NCI-H2227 treated with DMSO at 0.1 percent for 48 hours (cell line): ENCODE measurements at regions not wholly inside any gene's neighbourhood (a gene's known extent, or its start where the extent isn't known, plus 50 kb on each side); places are given as distances from the start of the nearest gene placed in this dataset.
"Not testable (repeated sequence)": the region's sequence is repeated elsewhere in the genome, so short reads cannot be mapped to it uniquely, and the experiment has no call there.

Source experiments
- DNase-seq: peaks from one replicate; lab custom pipeline; 2025; lab: John Stamatoyannopoulos, UW

GRCh38 chr12:14213542-14213941, 151.9 kb upstream of the ATF7IP start:
- DNase-seq, result no peak

- no peak for DNase-seq
Observed at GRCh38 chr12:14214495-14214894, 151.0 kb upstream of the ATF7IP start.

GRCh38 chr12:14215949-14216348, 149.5 kb upstream of the ATF7IP start:
- DNase-seq, result not testable (repeated sequence)

DNA sequence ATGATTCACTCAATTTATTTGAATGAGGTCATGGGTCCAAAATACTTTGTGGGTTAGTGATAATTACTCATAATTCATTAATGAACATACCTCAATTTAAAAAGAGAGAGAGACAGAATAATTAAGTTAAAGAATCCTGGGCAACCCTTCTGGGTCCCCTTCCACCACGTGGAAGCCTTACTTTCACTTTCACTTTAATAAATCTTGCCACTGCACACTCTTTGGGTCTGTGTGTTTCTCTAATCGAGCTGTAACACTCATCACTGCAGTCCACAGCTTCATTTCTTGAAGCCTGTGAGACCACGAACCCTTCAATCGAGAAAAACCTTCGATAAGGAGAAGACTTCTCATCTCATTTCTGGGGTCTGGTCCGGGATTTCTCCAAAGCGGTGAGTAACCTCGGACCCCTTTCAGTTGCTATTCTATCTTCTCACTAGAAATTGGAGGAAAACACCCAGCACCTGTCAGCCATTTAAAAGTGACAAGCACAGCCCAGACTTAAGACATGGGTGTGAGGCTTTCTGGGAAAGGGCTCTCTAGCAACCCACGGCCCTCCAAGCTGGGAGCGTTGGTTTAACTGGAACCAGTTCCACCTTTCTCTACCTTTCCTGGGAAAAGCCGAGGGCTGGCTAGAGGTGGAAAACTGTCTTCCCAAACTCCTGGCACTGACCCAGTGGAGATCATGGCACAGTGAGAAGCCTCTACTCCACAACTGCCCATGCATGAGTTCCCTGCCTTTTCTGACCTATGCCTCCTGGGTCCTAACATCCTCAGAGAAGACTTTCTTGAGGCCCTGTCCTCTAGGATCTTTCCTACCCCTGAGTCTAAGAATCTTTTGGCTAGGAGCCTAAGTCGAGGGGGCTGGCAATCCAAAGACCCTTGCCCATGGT, 148.8 kb upstream of the ATF7IP start:
- no peak for DNase-seq

DNA sequence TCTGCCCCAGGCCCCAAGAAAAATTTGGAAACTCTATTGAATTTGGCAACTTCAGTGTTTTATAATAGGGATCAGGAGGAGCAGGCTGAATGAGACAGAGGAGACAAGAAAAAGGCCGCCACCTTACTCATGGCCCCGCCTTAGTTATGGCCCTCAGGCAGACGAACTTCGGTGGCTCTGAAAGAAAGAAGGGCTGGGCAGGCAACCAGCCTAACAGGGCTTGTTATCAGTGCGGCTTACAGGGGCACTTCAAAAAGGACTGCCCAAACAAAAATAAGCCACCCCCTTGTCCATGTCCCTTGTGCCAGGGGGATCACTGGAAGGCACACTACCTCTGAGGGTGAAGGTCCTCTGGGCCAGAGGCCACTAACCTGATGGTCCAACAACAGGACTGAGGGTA, 146.3 kb upstream of the ATF7IP start:
- no peak for DNase-seq

GRCh38 chr12:14219670-14220069, 145.8 kb upstream of the ATF7IP start:
- DNase-seq, result not testable (repeated sequence)

DNA sequence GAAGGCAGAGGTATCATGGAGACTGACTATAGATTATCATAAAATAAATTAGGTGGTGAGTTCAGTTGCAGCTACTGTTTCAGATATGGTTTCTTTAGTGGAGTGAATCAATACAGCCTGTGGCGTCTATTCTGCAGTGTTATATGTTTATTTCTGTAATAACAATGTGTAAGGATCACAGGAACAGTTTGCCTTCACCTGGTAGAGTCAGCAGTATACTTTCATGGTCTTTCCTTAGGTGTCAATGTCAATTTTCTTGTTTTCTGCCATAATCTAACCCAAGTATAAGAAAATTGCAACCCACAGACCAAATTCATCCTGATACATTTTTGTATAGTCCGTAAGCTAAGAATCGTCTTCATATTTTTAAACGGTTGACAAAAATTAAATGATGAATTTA, 140.4 kb upstream of the ATF7IP start:
- DNase-seq, result no peak

DNA sequence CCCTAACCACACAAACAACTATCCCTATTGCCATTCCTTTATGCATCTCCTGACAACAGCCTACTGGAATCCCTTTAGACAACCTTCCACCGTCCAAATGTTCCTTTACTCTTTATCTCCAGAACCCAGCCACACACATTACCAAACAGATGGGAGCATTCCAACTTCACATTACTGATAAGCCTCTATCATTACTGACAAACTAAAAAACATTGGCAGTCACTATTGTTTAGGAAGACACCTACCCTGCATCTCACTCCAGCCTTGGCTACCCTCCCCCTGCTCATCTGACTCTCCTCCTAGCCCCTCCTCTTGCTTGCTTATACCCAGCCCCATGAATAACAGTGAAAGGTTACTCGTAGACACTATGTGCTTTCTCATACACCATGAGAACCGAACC, 130.3 kb upstream of the ATF7IP start:
- DNase-seq, result not testable (repeated sequence)

DNA sequence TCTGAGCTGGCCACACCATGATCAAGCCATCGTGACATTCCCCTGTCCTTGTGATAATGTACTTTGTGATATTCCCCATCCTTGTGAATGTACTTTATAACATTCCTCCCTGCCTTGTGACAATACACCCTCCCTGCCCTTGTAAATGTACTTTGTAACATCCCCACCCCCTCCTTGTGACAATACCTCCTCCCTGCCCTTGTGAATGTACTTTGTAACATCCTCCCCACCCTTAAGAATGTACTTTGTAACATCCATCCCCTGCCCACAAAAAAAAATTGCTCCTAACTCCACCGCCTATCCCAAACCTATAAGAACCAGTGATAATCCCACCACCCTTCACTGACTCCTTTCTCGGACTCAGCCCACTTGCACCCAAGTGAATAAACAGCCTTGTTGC, 128.8 kb upstream of the ATF7IP start:
- not testable (repeated sequence) for DNase-seq

DNA sequence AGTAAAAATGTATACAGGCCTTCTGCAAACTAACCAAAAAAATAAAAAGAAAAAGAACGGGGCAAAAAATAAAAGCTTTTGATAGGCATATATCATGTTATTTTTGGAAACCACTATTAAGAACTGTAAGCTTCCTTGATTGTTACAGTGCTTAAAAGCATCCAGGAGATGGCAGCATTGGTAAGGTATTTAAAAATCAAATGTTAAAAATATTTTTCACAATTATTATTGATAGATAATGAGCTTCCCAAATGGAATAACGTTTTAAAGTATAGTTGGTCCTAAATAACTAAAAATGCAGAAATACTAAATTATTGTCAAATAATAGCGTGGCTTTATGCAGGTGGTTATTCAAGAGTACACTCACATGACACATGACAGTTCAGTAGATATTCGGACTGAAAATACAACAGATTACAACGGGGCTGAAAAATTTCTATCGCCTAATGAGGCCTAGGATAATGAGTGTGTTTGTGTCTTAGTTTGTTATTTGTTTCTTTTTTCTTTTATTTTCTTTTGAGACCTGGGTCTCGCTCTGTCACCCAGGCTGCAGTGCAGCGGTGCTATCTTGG, 127.2 kb upstream of the ATF7IP start:
- DNase-seq, result no peak

GRCh38 chr12:14239350-14239934, 126.0 kb upstream of the ATF7IP start:
- no peak for DNase-seq

GRCh38 chr12:14239935-14240872, 125.3 kb upstream of the ATF7IP start:
- no peak for DNase-seq

DNA sequence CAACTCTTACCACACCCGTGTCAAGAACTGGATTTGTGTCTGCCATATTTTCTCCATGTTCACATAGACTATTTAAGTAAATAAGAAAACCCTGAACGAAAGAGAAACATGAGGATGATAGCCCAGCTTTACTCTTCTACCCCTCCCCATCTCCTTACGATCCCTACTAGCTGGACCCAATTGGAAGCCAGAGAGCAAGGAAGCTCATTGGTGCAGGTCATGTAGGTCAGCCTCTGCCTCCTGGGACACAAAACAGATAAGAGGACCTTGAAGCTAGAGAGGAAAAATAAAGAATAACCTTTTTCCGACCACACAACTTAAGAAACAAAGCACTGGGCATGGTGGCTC, 124.6 kb upstream of the ATF7IP start:
- no peak for DNase-seq

- DNase-seq, result not testable (repeated sequence)
Observed at GRCh38 chr12:14242825-14243224, 122.7 kb upstream of the ATF7IP start.

DNA sequence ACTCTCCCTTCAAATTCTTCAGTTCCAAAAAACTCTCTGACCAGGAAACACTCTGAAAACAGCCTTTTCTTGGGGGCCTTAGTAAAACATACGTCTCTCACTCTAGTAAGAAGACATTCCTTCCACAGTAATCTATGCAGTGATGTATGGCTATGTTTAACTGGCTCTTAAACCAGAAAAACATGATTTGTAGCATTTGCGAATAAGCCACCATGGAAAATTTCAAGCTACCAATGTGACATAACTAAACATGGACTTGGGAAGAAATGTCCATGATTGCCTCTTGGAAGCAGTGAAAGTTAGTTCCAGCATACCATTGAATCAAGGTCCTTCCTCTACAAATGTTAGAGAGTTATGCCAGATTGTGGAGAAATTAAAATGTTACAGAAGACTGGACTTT, 121.5 kb upstream of the ATF7IP start:
- DNase-seq, result no peak

DNA sequence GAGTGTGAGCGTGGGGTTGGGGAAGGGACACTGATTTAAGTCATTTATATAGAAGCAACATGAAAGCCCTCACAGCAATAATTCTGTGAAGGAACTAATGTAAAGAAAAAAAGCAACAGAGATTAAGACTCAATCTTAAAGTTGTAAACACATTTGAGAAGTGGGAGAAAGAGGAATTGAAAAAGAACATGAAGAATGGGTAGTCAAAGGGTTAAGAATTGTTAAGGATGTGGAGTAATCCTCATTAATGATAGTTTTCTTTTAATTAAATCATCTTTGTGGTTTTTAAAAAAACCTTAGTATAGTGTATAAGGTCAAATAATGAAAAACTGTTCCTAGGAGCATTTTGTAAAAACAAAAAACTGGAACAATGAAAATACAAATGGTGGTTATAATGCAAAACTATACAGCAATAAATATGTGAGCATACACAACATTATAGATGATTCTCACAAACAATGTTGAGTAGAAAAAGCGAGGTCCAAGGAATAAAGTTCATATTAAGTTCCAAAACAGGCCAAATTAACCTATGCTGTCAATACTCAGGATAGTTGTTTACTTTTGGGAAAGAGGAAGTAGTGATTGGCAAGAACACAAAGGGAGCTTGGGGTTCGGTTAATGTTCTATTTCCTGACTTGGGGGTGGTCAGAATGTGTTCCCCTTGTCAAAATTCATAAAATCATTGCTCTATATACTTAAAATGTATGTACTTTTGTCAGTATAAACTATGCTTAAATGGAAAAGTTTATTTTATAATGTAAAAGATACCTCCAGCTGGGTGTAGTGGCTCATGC, 120.4 kb upstream of the ATF7IP start:
- no peak for DNase-seq

- no peak for DNase-seq
Observed at GRCh38 chr12:14247166-14247565, 118.3 kb upstream of the ATF7IP start.

DNA sequence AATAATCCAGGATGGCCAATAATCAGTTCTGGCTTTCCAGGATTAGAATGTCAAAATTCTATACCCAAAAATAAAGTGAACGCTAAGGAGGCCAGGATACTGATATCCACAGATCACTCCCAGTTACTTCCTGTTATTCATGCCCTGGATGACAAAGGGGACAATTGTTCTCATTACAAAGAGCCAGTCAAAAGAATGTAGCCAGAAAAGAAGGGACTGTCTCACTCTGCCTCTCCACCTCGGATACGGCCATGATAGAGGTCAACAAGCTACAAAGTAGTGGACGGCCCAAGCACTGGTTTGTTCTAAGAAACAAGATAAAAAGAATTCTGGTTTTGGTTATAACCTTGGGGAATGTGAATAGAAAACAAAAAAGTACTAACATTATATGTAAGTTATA, 116.1 kb upstream of the ATF7IP start:
- no peak for DNase-seq

- DNase-seq, result no peak
Observed at GRCh38 chr12:14252697-14253096, 112.8 kb upstream of the ATF7IP start.

GRCh38 chr12:14253496-14253895, 112.0 kb upstream of the ATF7IP start:
- DNase-seq, result no peak

DNA sequence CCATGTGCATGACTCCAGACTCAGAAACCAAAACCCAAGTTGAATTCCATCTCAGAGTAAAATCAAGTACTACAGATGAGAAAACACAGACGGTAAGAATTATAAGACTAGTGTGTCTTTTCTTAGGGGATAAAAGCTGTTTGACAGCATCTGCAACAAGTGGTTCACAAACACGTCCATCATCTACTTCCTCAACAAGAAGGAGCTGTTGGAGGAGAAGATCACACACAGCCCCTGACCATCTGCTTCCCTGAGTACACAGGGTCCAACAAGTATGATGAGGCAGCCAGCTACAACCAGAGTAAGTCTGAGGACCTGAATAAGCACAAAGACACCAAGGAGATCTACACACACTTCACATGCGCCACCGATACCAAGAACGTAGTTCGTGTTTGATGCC, 110.7 kb upstream of the ATF7IP start:
- DNase-seq, result no peak
